NOMO-1 treated with DMSO at 0.1 percent for 48 hours (cell line): ENCODE measurements at regions not wholly inside any gene's neighbourhood (a gene's known extent, or its start where the extent isn't known, plus 50 kb on each side); places are given as distances from the start of the nearest gene placed in this dataset.
"Not testable (repeated sequence)": the region's sequence is repeated elsewhere in the genome, so short reads cannot be mapped to it uniquely, and the experiment has no call there.

Source experiments
- DNase-seq: peaks from one replicate; lab custom pipeline; 2025; ENCODE audit not compliant: unreplicated experiment; lab: John Stamatoyannopoulos, UW

GRCh38 chr13:99677116-99677951 is 176.1 kb downstream of the TM9SF2 start:
- no peak for DNase-seq

DNA sequence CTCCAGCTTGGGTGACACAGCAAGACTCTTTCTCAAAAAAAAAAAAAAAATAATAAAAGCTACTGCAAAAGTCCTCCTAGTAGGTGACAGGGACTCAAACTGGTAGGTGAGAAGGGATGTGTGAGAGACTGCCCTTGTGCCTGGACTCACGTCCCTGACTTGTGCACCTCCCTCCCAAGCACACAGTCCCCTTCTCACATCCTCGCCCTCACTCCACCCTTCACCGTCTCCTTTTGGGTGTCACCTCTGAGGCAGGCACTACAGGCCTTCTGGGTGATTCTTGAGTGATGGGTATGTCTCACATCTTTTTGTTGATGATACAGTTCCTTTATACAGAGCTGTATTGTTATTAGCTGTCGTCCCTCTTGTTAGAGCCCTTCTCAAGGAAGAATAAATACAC is 170.5 kb downstream of the TM9SF2 start:
- DNase-seq, result no peak

GRCh38 chr13:99669096-99669495 is 167.8 kb downstream of the TM9SF2 start:
- DNase-seq, result not testable (repeated sequence)

DNA sequence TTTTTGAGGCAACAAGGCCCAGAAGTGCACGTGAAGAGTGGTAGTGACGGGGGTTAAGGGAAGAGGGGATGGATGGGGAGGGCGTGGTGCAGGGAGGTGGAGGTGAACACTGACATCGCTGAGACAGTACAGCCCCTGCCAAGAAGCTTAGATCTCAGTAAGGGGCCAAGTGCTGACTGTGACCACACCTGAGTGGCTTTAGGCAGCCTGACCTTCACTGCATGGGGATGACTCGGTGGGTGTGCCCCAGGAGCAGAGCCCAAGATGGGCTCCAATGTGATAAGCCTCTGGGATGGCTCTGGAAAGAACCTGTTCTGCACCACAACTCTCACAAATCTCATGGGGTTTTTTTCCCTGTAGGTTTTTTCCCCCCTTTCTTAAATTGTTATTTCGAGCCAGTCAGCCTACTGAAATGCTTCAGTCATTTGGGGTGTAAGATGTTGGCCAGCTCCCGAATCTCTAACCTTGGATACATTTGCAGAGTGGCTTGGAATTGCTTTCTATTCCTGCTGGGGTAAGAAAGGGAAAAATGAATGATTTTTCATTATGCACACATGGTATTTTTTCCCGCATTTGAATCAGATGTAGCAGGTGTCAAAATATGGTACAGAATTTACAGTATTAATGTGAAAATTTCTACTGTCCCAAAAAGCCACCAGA is 165.0 kb downstream of the TM9SF2 start:
- no peak for DNase-seq

GRCh38 chr13:99665711-99666110 is 164.4 kb downstream of the TM9SF2 start:
- no peak for DNase-seq

GRCh38 chr13:99663908-99664307 is 162.6 kb downstream of the TM9SF2 start:
- DNase-seq, result no peak

DNA sequence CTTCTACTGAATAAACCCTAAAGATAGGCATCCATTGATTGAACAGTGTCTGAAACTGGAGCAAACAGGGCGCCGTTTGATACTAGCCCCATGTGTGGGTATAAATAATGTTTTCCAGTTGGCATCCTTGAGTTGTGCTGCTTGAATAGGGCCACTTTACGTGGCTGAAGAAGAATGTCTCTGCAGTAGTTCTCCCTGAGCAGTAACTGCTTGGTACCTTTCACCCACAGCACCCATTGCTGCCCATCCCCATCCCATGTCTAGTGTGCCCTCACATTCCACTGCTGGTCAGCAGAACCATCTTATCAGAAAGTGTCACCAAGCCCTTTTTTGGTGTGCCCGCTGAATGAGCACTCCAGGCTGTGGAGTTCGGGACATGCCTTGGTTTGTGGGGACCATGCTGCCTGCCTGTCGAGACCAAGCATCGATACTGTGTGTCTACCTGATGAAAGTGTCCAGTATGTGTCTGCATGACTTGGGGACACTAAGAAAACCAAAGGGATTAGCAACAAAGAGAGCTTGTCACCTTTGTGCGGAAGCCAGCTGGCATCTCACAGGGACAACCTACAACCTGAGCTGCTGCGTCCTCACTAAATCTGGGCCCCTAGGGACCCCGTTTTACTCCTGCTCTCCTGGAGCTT is 162.0 kb downstream of the TM9SF2 start:
- no peak for DNase-seq

DNA sequence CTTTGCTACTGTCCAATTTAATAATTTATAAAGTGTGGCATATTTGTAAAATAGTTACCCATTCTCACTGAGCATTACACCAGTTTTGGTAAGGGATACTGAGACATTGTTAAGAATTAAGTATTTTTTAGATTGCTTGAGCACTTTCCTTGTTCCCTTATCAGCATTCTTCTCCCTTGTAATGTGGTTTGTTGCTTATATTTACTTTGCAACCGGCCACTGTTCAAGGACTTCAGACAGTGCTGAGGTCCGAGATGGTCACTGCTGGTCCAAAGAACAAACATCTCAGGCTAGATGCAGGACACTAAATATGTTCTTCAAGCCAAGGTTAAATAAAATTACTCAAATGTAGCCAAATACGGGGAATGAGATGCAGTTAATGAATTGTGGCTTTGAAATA is 161.4 kb downstream of the TM9SF2 start:
- DNase-seq, result no peak

DNA sequence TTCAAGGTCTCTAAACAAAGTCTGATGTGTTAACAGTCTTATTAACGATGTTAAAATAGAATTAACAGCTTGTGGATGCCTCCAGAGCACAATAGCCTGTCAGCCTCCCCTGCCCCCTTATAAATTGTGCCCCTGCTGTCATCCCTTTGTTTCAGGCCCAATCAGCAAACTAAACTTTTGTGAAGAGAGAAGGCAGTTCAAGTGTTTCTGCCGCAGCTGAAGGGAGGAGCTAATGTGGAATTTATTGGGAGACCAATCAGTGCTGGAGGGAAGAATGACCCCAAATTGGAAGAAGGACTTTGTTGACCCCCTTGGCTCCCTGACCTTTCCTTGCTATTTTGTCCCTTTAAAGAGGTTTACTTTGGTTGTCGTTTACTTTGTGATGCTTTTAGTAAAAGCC is 160.5 kb downstream of the TM9SF2 start:
- DNase-seq, result no peak

DNA sequence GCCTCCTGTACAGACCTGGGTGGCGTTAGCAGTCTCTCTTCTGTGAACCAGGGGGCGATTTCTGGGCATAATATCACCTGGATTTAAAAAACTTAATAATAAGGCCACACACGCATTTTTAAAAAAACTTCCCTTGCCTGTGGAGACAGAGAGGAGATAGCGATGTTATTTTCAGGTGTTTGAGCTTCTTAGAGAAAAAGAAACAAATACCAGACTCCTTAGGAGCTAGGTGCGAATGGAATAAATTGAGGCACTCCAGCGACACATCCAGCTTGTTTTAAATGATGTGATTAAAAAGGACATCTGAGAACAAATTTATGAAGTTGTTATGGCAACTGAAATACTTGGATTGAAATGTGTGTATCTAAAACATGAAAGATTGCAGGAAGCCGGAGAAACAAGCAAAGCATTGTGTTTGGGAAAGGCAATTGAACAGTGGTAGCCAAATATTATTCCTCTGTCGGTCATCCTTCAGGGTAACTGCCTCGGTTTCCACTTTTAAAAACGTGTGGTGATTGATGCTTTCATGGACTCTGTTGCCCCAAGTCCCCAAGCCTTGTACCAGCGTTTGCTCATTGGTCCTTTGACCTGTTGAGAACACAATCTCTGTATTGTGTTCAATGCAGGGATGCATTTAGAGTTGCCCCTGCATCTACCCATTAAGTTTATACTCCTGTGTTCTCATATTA is 158.7 kb downstream of the TM9SF2 start:
- DNase-seq, result no peak

DNA sequence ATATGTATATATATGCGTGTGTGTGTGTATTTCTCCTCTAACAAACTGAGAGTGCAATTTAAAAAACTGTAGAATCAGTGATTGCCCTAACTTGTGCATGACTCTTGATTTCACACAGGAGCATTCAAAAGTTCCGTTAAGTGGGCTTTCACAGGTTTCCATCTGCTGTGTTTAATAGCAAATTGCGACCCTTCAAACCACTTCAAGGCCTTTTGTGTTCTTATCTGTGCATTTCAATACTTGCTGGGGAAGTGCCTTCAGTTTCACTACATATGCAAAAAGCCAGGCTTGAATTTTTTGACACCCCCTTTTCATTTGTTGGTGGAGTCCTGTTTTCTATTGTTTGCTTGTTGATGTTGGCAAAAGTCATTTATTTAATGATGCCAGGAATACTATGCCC is 158.0 kb downstream of the TM9SF2 start:
- DNase-seq, result no peak

DNA sequence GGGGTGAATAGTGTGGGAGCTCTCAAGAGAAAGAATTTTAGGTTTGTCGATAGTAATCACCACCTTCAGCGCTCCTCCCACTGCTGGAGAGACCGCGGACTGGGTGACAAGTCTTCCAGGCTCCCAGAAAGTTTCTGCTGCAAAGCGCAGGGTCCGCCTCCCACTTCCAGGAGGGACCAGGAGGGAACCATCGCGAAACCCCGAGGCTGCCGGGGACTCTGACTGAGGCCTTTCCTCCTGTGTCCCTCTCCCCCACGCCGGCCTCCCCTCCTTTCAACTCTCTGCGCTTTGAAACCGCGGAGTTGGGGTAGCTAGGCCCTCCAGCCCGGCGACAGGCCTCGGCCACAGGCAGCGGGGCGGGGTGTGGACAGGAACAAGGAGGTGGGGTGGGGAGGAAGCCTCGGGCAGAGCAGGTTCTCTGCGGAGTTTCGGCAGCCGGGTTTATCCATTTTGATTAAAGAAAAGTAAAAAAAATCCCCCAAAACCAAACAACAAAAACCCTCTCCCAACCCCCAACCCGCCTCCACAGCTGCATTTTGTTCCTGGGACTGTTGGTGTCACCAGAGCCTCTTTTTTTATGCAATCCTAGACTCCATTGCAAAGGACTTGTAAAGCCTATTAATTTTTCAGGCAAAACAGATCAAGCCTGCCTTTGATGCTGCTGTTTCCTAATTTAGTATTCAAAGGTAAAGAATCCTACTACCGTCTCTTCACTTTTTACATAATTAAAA is 157.2 kb downstream of the TM9SF2 start:
- DNase-seq, result no peak

GRCh38 chr13:99657848-99658260 is 156.6 kb downstream of the TM9SF2 start:
- DNase-seq, result no peak

DNA sequence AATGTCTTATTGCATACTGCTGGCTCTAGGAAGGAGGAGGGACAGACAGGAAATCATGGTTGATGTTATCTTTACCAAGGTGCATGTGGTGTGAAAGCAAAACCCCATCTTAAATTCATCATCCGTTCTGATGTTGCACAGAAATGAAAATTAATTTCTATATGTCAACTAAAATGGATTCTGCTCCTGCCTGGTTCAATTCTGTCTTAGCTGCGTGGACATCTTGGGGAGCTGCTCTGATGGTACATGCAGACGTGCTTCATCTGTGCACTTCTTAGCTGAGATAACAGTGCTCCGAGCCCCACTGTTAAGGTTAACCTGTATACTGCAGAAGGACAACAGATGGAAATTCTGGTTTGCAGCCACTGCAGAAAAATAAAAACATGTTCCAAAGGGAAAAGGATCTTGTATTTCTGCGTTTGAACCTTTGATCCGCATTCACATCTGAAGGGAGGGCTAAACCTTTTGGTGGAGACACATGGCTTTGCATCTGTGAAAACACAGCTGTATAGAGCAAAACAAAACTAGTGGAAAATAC is 155.6 kb downstream of the TM9SF2 start:
- DNase-seq, result no peak

GRCh38 chr13:99656092-99656745 is 154.9 kb downstream of the TM9SF2 start:
- peak; percentile 53 for DNase-seq

- no peak for DNase-seq
Measured at GRCh38 chr13:99655351-99656091, 154.2 kb downstream of the TM9SF2 start.

GRCh38 chr13:99654076-99654475 is 152.8 kb downstream of the TM9SF2 start:
- DNase-seq, result no peak

DNA sequence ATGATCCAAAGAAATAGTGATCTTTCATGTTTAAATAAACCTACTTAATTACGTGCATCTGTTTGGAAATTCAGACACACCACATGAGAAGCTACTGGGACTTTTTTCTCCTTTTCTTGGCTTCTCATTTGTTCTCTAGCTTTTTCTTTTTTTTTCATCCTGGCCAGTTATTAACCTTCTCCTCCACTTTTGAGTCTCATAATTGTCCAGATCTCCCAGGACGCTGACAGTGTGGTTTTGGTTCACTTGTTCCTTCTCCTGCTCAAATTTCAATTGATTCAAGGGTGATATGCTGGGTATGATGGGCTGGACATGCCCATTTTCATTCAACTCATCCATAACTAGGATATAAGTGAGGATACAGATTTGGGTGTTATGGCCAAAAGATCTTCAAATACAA is 152.3 kb downstream of the TM9SF2 start:
- DNase-seq, result no peak

- no peak for DNase-seq
Measured at GRCh38 chr13:99652901-99653300, 151.6 kb downstream of the TM9SF2 start.
